Prostate gland (tissue), 2 donors: ENCODE measurements at regions not wholly inside any gene's neighbourhood (a gene's known extent, or its start where the extent isn't known, plus 50 kb on each side); places are given as distances from the start of the nearest gene placed in this dataset.

Source experiments
- POLR2A ChIP-seq: fragments of 450-650 bp; IDR thresholded peaks from one replicate; pipeline ENCODE4 v1.6.1; 2016; ENCODE audit warnings: antibody characterized with exemption, mild to moderate bottlenecking
- POLR2AphosphoS5 ChIP-seq: sonication (generic); formaldehyde crosslinking; IDR thresholded peaks from one replicate; pipeline ENCODE4 v1.6.1; 2017; ENCODE audit warnings: antibody characterized with exemption
- TF ChIP-seq, protein P1 (sequence below), 4 experiments: fragments of 200-600 bp in 2 of 4; fragments of 450-650 bp in 2 of 4; sonication (generic) in 2 of 4; IDR thresholded peaks; 1 replicate in 3 of 4; 2 replicates in 1 of 4; pipeline ENCODE4 v1.5.1; 2016 to 2019; ENCODE audit warnings: antibody characterized with exemption in 4 of 4, mild to moderate bottlenecking in 2 of 4, moderate library complexity in 2 of 4

DNA sequence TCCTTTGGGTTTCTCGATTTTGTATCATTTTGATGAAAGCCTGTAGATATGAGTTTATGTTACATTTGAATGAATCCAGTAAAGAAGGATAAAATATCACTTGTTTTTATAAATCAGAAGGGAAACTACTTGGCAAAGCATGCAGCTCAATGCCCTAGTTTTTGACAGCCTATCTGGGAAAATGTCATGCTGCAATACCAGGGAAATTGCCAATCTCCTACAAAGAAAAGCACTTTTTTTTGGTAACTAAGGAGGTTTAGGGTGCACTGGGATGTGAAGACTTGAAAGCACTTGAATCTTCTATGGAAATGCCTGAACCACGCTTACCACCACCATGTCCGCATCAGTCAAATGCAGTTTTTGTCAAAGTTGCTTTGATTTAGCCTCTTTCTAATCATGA lies 446.9 kb upstream of the LRRC7 start:
- TF ChIP-seq, protein P1, sequence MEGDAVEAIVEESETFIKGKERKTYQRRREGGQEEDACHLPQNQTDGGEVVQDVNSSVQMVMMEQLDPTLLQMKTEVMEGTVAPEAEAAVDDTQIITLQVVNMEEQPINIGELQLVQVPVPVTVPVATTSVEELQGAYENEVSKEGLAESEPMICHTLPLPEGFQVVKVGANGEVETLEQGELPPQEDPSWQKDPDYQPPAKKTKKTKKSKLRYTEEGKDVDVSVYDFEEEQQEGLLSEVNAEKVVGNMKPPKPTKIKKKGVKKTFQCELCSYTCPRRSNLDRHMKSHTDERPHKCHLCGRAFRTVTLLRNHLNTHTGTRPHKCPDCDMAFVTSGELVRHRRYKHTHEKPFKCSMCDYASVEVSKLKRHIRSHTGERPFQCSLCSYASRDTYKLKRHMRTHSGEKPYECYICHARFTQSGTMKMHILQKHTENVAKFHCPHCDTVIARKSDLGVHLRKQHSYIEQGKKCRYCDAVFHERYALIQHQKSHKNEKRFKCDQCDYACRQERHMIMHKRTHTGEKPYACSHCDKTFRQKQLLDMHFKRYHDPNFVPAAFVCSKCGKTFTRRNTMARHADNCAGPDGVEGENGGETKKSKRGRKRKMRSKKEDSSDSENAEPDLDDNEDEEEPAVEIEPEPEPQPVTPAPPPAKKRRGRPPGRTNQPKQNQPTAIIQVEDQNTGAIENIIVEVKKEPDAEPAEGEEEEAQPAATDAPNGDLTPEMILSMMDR (IDR thresholded peaks at IDR 0.05), result no peak
- TF ChIP-seq POLR2AphosphoS5, result no peak
- no peak for TF ChIP-seq POLR2A
